ENCODE measurements at regions not wholly inside any gene's neighbourhood (a gene's known extent, or its start where the extent isn't known, plus 50 kb on each side); places are given as distances from the start of the nearest gene placed in this dataset.

GRCh38 chr15:36059596-36059995 lies 513.6 kb upstream of the DPH6 start:
- Mint-ChIP-seq H3K27me3 (no peaks in the 10 kb centered on the region), H3K4me3 (no peak overlapping the region), H3K4me1 (no peaks in the 10 kb centered on the region)

GRCh38 chr15:36062357-36062756 lies 516.4 kb upstream of the DPH6 start:
- no peaks in the 10 kb centered on the region for H3K4me1 Mint-ChIP-seq
- H3K9me3 Mint-ChIP-seq, result peaks cover 2% of the 10 kb centered on the region
- DNase-seq (ENCODE audit: low spot score in 2 of 2) (no peak), ATAC-seq (ENCODE audit: low read depth) (no peak)
- H3K4me3 Mint-ChIP-seq, result no peak overlapping the region
- no peaks in the 10 kb centered on the region for H3K36me3 Mint-ChIP-seq
- no peaks in the 10 kb centered on the region for H3K27me3 Mint-ChIP-seq
- no peak overlapping the region for H3K27ac Mint-ChIP-seq

More at GRCh38 chr15:36059596-36059995, 513.6 kb upstream of the DPH6 start:
- H3K9me3 Mint-ChIP-seq, result peaks cover 2% of the 10 kb centered on the region
- no peak for DNase-seq (ENCODE audit: low spot score in 2 of 2)
- H3K36me3 Mint-ChIP-seq, result no peaks in the 10 kb centered on the region
- no peak for ATAC-seq (ENCODE audit: low read depth)
- H3K27ac Mint-ChIP-seq, result no peak overlapping the region

DNA sequence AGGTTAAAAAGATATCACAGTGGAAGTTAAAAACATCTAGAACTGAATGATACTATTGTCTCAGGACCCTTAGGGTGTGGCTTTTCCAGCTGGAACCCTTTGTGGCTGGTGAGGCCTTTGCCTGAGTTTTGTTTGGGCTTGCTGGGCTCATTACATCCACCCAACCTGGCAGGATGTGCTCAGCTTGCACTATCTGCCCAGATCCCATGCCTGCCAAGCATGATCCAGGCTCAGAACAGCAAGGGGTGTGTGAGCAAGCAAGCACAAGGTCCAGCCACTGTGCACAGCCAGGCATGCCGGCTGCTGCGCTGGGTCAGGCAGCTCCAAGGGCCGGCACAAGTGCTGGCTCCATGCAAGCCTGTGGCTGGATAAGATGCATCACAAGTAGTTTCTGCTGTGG lies 512.7 kb upstream of the CDIN1 start:
- H3K4me1 Mint-ChIP-seq, result no peaks in the 10 kb centered on the region
- no peak overlapping the region for H3K4me3 Mint-ChIP-seq
- H3K36me3 Mint-ChIP-seq, result no peaks in the 10 kb centered on the region
- DNase-seq (ENCODE audit: low spot score in 2 of 2), result no peak
- no peaks in the 10 kb centered on the region for H3K27me3 Mint-ChIP-seq
- H3K9me3 Mint-ChIP-seq, result peaks cover 2% of the 10 kb centered on the region
- no peak overlapping the region for H3K27ac Mint-ChIP-seq
- no peak for ATAC-seq (ENCODE audit: low read depth)

DNA sequence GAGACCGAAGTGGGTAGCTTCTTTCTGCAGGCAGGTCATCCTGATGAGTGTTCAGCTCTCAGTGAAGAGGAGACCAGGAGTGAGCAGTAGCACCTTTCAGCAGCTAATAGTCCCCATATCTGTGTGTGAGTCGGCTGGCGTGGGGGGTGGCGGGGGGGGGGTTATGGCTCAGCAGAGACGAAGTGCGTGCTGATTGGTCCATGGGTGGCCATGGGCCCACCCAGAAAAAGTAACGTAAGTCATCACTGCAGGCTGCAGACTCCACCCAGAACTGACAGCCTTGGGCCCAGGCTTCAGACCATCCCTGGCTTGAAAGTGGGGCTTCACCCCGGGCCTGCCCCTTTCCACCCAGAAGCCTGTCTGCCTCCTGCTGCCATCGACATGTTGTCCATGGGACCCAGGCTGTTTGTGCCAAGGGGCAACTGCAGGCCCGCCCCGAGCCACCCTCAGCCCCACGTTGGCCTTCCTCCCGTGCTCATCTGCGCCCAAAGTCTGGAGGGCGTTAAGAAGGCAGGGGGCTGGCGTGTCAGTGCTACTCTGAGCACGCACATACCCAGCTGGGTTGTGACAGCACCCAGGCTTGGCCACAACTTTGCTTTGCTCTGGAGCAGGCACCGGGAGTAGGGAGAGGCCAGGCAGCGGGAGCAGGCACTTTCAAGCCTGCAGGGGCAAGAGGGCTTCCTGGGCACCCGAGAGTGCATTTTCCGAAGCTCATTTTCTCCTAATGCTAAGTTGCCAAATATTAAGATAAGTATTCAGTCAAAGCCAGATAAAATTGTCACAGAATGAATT lies 511.7 kb upstream of the CDIN1 start:
- Mint-ChIP-seq H3K4me3 (no peak overlapping the region), H3K4me1 (no peaks in the 10 kb centered on the region), H3K36me3 (no peaks in the 10 kb centered on the region), H3K27ac (no peak overlapping the region), H3K9me3 (peaks cover 2% of the 10 kb centered on the region), H3K27me3 (no peaks in the 10 kb centered on the region)
- no peak for ATAC-seq (ENCODE audit: low read depth)
- no peak for DNase-seq (ENCODE audit: low spot score in 2 of 2)

DNA sequence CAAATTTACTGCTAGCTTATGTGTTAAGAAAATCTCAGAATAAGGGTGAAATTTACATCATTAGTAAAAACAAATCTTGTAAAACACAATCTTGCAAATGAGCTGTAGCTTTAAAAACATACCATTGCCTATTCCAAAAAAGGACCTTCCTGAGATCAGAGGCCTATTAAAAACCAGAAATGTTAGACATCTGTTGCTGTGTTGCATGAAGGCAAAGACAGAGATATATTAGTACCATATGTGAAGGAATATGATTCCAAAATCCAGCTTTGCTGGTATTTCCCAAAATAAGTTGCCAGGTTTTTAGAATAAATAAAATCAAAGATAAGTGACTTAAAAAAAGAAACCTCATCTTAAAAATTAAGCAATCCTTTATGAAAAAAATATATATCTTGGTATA lies 504.1 kb upstream of the CDIN1 start:
- Mint-ChIP-seq H3K4me3 (no peak overlapping the region), H3K36me3 (no peaks in the 10 kb centered on the region), H3K9me3 (peaks cover 5% of the 10 kb centered on the region), H3K27me3 (no peaks in the 10 kb centered on the region), H3K27ac (no peak overlapping the region), H3K4me1 (no peaks in the 10 kb centered on the region)
- ATAC-seq (ENCODE audit: low read depth) (no peak), DNase-seq (ENCODE audit: low spot score in 2 of 2) (no peak)

GRCh38 chr15:36079021-36079420 lies 500.4 kb upstream of the CDIN1 start:
- no peak for ATAC-seq (ENCODE audit: low read depth)
- Mint-ChIP-seq H3K4me3 (no peak overlapping the region), H3K27ac (no peak overlapping the region), H3K9me3 (peaks cover 13% of the 10 kb centered on the region), H3K4me1 (no peaks in the 10 kb centered on the region), H3K27me3 (no peaks in the 10 kb centered on the region), H3K36me3 (no peaks in the 10 kb centered on the region)
- no peak for DNase-seq (ENCODE audit: low spot score in 2 of 2)

GRCh38 chr15:36080759-36081158 lies 498.7 kb upstream of the CDIN1 start:
- Mint-ChIP-seq H3K36me3 (no peaks in the 10 kb centered on the region), H3K4me1 (no peaks in the 10 kb centered on the region)
- no peak for ATAC-seq (ENCODE audit: low read depth)

GRCh38 chr15:36090286-36090946 lies 489.0 kb upstream of the CDIN1 start:
- peaks cover 1% of the 10 kb centered on the region for H3K9me3 Mint-ChIP-seq
- H3K27me3 Mint-ChIP-seq, result no peaks in the 10 kb centered on the region
- DNase-seq (ENCODE audit: low spot score in 2 of 2) (no peak), ATAC-seq (ENCODE audit: low read depth) (no peak)
- no peaks in the 10 kb centered on the region for H3K4me1 Mint-ChIP-seq
- H3K36me3 Mint-ChIP-seq, result no peaks in the 10 kb centered on the region
- H3K4me3 Mint-ChIP-seq, result no peak overlapping the region
- H3K27ac Mint-ChIP-seq, result no peak overlapping the region

More at GRCh38 chr15:36080759-36081158, 498.7 kb upstream of the CDIN1 start:
- DNase-seq (ENCODE audit: low spot score in 2 of 2), result no peak
- Mint-ChIP-seq H3K27ac (no peak overlapping the region), H3K27me3 (no peaks in the 10 kb centered on the region), H3K9me3 (peaks cover 13% of the 10 kb centered on the region), H3K4me3 (no peak overlapping the region)

DNA sequence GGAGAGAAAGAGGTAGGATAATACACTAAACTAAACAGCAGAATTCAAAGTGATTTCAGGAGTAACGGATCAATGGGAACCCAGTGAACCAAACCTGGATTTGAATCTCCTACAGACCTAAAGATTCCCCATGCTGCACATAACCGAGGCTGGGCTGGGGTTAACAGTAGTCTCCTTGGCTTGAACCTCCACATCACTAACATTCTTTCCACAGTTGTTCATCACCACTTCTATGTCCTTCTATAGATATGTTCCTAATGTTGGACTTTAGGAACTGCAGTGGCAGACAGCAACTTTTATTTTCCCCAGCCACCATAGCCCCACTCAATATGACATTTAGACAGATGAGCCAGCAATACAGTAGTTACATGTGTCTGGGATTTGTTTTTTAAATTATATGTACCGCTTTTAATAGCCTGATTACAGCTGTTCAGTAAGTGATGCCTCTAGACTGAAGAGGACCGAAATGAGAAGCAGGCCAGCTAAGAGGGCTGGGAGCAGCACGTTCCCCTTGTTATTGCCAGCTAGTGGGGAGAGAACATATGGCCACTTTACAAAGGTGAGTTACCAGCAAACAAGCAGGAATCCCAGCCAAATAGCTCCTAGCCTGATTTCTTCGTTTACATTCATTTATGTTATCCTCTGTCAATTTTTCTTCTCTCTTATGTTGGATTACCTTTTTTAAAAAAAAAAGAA lies 472.6 kb upstream of the CDIN1 start:
- ATAC-seq (ENCODE audit: low read depth) (no peak), DNase-seq (ENCODE audit: low spot score in 2 of 2) (no peak)
- no peak overlapping the region for H3K4me3 Mint-ChIP-seq
- peaks cover 2% of the 10 kb centered on the region for H3K9me3 Mint-ChIP-seq
- H3K27me3 Mint-ChIP-seq, result no peaks in the 10 kb centered on the region
- H3K27ac Mint-ChIP-seq, result no peak overlapping the region
- H3K4me1 Mint-ChIP-seq, result no peaks in the 10 kb centered on the region
- no peaks in the 10 kb centered on the region for H3K36me3 Mint-ChIP-seq

GRCh38 chr15:36108541-36108940 lies 470.9 kb upstream of the CDIN1 start:
- DNase-seq (ENCODE audit: low spot score in 2 of 2) (no peak), ATAC-seq (ENCODE audit: low read depth) (no peak)

DNA sequence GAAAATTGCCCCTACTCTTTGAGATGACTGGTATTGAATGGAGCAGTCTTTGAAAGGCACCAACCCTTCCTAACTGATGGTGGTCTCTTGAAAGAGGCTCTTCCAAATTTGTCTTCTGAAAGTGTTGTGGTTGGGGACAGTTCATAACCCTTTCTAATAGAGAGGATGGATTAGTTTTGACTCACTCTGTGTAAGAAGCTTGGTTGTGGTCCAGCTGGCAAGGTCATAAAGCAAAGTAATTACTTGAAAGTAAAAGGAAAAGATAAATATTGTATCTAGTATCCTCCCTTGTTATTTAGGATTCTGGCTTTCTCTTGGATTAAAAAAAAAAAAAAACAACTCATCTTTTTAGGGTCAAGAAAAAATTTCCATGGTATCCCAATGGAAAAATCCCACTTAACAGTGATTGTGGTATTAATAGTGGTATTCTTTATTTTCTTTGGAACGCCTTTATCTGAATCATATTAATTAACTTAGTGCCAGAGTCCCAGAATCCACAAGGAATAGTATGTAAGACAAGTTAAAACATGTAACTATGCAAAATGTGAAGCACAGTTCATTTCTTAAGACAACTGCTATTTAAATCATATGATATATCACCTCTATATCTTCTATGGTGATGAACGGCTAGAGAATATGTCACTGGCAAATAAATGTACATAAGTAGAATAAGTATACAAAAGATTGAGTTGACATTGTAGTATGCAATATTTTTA lies 469.3 kb upstream of the CDIN1 start:
- no peak overlapping the region for H3K27ac Mint-ChIP-seq
- H3K27me3 Mint-ChIP-seq, result no peaks in the 10 kb centered on the region
- no peaks in the 10 kb centered on the region for H3K4me1 Mint-ChIP-seq
- no peak for DNase-seq (ENCODE audit: low spot score in 2 of 2)
- no peak overlapping the region for H3K4me3 Mint-ChIP-seq
- ATAC-seq (ENCODE audit: low read depth), result no peak
- H3K36me3 Mint-ChIP-seq, result no peaks in the 10 kb centered on the region
- H3K9me3 Mint-ChIP-seq, result no peaks in the 10 kb centered on the region

More at GRCh38 chr15:36108541-36108940, 470.9 kb upstream of the CDIN1 start:
- Mint-ChIP-seq H3K9me3 (no peaks in the 10 kb centered on the region), H3K27ac (no peak overlapping the region), H3K4me3 (no peak overlapping the region), H3K36me3 (no peaks in the 10 kb centered on the region), H3K27me3 (no peaks in the 10 kb centered on the region), H3K4me1 (no peaks in the 10 kb centered on the region)

- no peaks in the 10 kb centered on the region for H3K4me1 Mint-ChIP-seq
- H3K9me3 Mint-ChIP-seq, result no peaks in the 10 kb centered on the region
- ATAC-seq (ENCODE audit: low read depth) (no peak), DNase-seq (ENCODE audit: low spot score in 2 of 2) (no peak)
- H3K27ac Mint-ChIP-seq, result no peak overlapping the region
- H3K27me3 Mint-ChIP-seq, result no peaks in the 10 kb centered on the region
- no peak overlapping the region for H3K4me3 Mint-ChIP-seq
- H3K36me3 Mint-ChIP-seq, result no peaks in the 10 kb centered on the region
These were observed 468.8 kb upstream of the CDIN1 start for GRCh38 chr15:36110659-36110993.

- no peak for ATAC-seq (ENCODE audit: low read depth)
- H3K4me1 Mint-ChIP-seq, result no peaks in the 10 kb centered on the region
- no peak overlapping the region for H3K27ac Mint-ChIP-seq
- H3K4me3 Mint-ChIP-seq, result no peak overlapping the region
- DNase-seq (ENCODE audit: low spot score in 2 of 2), result no peak
- H3K36me3 Mint-ChIP-seq, result no peaks in the 10 kb centered on the region
- no peaks in the 10 kb centered on the region for H3K9me3 Mint-ChIP-seq
- no peaks in the 10 kb centered on the region for H3K27me3 Mint-ChIP-seq
These were observed 462.1 kb upstream of the CDIN1 start for GRCh38 chr15:36117296-36117787.

DNA sequence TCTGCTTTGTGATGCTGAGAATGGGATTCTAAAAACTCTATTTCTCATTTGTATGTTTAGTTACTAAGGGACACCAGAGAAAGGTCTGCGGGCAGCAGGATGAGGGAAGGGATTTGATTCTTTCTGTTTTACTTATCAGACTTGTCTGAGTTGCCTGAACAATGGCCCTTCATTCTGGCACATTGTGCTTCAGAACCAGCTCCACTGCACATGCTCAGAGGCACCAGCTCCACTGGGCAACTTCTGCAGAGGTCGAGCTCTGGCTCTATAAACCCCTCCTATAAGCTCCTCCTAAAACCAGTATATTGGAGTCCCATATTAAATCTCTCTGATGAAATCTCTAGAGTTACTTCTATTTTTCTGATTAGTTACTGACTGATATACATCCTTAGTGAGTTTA lies 453.2 kb upstream of the CDIN1 start:
- ATAC-seq (ENCODE audit: low read depth) (no peak), DNase-seq (ENCODE audit: low spot score in 2 of 2) (no peak)
- no peaks in the 10 kb centered on the region for H3K36me3 Mint-ChIP-seq
- H3K4me1 Mint-ChIP-seq, result no peaks in the 10 kb centered on the region
- H3K4me3 Mint-ChIP-seq, result no peak overlapping the region
- H3K27me3 Mint-ChIP-seq, result no peaks in the 10 kb centered on the region
- no peak overlapping the region for H3K27ac Mint-ChIP-seq
- peaks cover 2% of the 10 kb centered on the region for H3K9me3 Mint-ChIP-seq
